Hepatic stellate cell (primary cell): ENCODE measurements at regions not wholly inside any gene's neighbourhood (a gene's known extent, or its start where the extent isn't known, plus 50 kb on each side); places are given as distances from the start of the nearest gene placed in this dataset.
"Not testable (repeated sequence)": the region's sequence is repeated elsewhere in the genome, so short reads cannot be mapped to it uniquely, and the experiment has no call there.

Source experiments
- DNase-seq: peaks from one replicate; pipeline ENCODE4 v3.0.0; 2011; ENCODE audit warnings: low spot score

DNA sequence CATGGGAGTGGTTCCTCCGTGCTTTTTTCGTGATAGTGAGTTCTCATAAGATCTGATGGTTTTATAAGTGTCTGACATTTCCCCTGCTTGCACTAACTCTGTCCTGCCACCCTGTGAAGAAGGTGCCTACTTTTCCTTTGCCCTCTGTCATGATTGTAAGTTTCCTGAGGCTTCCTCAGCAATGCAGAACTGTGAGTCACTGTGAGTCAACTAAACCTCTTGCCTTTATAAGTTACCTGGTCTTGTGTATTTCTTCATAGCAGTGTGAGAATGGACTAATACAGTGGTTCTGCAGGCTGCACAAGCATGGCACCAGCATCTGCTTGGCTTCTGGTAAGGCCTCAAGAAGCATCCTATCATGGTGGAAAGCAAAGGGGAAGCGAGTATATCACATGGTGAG, 1144.6 kb downstream of the SORCS3 start:
- DNase-seq: no peak

DNA sequence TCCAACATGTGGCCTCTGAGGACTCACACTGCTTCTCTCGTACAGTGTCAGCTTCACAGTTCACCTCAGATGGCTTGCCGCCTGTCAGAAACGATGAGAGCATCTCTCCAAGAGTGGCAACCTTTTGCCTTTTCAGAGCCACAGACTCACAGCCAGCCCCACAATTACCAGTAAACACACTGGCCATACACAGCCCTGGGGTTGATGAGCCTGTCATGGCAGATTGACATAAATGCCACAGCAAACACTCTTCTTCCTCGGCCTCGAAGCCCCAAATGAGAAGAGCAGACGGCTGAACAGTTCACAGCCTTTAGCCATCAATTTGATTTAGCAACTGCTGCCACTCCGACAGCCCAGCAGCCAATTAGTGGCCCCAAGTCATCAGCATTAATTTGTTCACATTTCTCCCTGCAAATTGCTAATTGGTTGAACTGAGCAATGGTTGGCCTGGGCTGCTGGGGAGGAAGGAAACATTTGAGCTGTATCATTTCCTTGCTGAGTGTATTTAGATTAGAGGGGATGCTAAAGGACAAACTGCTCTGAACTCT, 1142.9 kb downstream of the SORCS3 start:
- DNase-seq: no peak

DNA sequence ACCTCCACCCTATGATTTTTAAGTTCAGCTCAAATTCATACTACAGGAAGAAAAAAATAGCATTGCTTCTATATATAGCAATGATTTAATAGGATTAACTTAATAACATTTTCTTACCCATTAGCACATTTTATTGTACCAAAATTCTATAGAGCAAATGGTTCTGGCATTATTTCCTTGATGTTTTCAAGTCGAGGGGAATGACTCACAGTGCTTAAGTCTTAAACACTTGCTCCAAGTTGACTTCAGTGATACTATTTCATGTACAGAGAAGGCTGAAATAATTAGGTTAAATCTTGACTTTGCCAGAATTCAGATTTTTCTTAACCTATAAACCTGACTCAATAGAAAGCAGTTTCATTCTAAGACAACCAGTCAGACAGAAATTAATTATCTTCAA, 1133.8 kb downstream of the SORCS3 start:
- no peak for DNase-seq

DNA sequence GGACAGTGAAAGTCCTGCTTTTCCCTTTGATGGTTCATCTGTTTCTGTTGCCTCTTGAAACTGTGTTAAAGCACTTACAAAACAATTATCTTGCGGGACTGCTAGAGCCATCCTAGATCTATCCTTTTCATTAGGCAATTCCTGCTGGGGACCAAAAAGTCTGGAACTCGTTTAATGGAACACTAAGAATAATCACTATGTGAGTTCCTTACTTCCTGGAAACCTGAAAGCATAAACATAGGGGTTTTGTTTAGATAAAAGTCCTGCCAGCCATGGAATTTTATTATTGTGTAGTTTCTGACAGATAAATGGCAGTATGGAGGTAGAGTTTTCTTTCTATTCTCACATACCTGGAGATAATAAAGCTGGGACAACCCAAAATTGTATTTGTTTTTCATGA, 1133.3 kb downstream of the SORCS3 start:
- DNase-seq: no peak

DNA sequence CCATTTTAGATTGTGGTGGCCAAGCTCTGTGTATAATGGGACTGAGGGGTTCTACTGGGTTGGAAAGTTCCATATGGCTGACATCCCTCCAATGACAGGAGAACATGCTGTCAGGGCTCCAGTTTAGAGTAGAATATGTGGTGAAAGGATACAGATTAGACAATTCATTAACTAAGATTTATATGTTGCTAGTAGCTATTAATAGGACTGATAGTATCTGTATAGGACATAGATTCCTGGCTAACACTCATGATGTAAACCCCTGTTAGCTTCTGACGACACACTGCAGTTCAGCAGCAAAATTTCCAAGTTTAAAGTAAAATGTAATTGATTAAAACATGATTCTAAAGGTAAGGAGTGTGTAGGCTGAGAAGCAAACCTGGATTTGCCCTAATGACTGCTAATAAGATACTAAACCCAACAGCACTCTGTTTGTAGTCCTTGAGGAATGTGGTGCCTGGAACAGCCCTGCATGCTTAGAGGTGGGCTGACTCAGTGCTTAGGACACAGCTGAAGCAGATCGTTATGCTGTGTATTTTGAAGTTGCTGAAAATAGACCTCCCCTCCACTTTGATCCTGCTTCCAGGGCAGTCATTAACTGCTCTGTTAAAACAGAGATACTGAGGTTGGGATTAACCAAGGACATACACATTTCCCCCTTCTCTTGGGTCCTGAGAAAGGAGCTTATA, 1129.6 kb downstream of the SORCS3 start:
- no peak for DNase-seq

DNA sequence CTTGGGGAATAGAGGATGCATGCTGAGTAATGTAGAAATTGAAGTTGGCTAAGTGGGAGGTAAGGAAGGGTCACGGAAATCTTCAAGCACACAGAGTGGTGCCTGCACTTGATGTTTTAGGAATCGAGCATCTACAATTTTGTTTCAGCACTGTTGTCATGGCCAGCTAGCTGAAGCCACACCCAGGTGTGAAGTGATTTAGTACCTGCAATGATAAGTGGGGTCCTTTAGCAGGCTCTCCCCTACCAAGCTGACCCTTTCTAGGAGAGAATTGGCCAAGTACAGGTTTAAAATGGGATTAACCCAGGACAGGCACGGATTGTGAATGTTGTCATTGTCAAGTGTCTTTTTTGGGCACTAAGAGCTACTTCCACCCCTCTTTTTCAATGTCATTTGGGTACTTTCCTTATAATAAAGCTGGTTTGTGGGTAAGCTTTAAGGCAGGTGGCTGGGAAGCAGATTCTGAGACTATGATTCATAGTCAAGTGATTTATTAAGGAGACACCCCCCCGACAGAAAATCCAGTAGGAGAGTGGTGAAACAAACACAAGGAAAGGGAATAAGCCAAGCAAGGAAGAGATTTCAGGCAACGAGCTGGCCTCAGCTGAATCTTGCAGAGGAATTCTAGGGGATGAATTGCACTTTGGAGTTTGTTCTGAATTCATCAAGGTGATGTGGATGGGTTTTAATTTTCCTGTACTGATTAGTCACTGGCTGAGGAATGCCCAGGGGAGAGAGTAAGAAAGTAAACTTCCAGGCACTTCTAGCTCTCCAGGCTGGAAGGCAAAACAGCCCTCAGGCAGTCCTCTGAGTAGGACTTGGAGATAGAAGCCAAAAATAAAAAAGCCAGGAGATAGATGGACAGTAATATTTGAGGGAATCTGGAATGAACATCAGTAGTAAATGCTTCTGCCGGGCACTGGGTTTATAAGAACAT, 1128.4 kb downstream of the SORCS3 start:
- DNase-seq: no peak

DNA sequence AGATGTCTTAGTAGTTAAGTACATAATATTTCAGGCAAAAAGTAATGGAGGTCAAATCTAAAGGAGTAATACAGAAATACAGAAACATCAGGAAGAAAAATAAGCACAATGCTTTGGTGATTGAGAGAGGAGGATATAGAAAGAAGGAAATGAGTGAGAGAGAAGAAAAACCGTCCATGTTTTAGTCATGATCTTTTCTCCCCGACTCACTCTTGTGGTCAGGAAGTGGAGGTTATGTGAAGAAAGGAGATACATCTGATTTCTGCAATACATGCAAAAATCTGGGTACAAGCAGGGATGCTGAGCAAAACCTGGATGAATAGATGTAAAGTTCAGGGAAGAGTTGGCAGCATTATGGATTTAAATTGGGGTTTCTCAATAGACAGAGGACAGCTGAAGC, 1122.5 kb downstream of the SORCS3 start:
- DNase-seq: no peak

DNA sequence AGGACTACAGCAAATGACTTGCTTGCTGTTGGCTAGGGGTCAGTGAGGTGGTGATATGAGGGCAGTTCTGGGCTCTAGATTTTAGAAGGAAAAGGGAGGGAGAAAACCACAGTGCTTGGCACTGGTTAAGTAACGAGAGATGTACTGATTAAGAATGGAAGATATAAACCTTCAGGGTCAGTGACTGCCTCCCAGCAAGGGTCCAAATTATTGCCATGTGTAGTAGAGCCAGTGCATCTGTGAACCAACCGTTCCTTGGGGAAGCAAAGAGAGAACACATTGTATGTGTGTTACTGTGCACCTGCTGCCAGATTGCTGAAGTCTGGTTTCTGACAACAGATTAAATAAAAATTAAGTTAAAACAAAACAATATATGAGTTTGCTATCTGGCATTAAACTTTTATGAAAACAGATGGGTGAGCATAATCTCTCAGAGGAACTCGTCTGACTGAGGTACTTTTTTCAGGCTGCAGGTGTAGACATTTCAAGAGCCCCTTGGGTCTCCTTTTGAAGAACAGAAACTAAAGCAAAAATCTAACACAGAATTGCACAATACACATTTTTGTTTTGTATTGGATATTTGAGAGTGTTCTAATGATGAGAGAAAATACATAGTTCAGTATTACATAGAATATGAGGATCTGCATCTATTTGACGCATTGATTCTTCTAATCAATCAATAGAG, 1120.6 kb downstream of the SORCS3 start:
- DNase-seq: no peak

DNA sequence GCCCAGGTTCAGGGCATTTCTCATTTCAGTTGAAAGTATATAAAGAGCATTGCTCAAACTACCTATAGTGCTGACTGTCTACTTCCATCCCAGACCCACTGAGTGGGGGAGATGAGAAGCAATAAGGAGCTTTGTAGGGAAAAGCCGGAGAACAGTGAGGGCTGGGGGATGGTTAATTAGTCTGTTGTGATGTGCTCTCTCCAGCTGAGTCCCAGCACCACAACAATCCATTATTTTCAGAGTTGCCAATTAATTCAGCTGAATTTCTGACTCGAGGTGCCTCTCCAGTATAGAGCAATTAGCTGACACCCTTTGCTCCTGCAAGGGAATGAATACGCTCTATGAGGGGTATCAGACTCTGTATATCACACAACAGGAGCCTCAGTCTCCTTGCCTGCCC, 1118.6 kb downstream of the SORCS3 start:
- DNase-seq: no peak

DNA sequence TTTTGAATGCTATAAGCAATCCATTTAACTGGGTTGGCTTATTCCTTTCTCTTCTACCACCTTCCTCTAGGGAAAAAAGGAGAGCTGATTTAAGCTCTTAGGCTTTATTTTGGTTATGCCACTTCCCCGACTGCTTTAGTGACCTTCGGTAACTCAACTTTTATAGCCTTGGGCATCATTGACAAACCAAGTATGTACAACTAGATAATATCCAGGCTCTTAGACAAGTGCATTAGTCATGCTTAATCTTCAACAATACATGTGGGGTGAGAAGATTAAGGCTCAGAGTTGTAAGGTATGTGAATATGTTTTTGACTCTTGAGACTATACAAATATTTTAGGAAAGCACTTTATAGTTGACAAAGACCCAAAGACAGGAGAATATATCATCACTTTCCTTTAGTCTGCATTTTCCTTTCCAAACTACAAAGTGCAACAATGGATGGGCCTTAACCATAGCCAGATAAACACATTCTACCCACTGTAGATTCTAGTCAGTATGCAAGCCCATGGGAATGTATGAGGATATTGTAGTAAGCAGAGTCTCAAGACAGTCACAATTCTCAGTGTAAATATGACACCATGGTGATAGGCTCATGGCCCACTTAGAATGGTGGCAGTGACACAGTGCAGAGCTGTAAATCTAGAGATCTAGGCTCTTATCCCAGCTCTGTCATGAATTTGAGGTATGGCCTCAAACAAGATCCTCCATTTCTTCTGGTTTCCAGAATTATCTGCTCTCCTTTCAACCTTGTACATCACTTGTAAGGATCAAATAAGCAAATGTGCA, 1117.3 kb downstream of the SORCS3 start:
- no peak for DNase-seq

DNA sequence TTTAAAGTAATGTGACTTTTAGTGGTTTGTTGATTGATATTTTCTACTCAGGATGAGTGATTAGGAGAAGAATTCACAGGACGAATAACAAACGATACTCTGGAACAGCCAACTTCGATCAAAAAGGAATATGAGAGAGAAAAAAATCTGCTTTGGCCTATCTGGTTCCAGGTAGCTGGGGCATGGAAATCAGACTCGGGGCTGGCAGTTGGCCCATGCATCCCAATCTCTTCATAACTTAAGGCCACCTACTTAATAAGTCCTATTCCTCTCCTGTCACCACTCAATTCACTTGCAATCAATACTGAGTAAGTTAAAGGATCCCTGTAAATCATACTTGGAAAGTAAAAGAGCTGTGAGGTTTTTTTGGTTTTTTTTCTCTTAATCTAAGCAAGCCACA, 1116.2 kb downstream of the SORCS3 start:
- DNase-seq: no peak

DNA sequence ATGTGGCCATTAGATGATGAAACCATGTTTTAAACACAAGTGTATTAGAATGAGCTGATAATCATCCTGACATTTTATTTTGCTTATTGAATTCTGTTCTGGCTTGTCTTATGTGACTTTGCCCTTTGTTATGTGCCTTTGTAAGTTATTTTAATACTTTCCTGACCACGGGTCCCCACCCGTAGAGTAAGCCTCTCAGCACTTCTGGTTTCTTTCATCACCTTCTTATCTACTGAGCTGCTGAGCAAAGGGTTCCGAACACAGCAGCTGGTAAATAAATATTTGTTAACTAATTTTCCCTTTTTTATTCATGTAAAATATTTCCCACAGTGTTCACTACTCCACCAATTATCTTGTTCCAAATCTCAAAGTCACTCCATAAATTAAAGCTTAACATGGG, 1115.3 kb downstream of the SORCS3 start:
- DNase-seq: no peak

DNA sequence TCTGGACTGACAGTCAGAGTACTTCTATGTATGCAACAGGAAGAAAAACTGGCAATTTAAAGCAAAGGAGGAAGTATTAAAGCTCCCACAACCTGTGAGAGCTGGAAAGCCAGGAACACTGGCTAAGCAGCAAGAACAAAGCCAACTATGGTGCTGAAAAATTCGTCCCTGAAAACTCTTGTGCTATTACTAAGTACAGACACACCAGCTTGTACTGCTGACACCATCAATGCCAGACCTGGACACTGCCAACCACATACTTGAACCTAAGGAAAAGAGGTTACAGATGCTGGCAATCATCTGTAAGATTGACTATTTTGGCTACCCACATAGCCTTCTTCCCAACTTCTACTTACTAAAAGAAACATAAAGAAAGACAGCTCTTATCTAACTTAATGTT, 1110.6 kb downstream of the SORCS3 start:
- no peak for DNase-seq

DNA sequence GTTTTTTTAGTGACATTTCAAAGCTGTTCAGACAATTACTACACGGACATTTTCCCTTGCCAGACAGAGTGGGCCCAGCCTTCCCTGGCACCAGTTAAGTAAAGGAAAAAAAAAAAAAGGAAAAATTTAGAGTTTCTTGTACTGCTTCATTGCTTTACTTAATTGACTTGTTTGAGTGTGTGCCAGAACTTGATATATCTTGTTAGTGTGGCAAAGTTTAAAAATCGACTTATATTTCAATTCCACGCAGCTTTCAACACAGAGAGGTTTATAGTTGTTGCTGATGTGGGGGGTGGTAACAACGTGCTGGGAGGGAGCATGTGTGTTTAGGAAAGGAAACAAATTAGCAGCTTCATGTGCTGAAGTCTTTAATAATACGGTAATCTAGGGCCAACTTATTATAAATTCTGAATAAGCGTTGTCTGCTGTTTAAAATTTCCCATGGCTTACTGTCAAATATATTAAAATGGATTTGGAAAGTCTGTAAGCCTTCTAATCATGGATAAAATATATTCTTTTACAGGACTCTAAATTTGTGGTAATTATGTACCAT, 1104.6 kb downstream of the SORCS3 start:
- DNase-seq: no peak

DNA sequence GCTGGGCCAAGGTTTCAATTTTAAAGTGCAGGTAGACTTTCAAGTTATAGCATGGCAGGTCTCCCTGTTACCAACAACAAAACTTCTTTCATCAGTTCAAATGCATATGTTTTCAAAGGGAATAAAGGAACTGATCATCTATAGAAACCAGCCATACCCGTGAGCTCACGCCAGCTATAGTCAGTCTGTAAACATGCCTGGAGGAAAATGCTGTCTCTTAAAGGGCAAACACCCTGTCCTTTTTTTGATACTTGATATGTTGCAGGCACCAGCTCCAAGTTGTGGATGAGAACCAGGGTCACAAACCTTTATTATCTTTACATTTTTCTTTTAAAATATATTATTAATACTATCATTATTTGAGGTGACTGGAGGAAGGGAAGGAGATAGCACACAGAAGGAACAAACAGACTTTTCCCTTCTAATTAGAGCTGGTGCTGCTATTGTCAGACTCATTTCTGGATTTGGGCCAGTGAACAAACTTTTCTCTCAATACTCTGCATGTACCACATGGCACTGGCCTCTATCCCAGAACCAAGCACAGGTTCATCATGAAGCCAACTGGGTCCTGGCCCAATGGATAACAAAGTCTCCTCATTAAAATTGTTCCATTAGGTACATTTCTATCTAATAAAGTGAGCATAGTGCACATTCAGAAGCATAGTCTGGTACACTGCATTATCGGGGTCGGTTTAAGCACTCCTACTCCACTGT, 1102.4 kb downstream of the SORCS3 start:
- DNase-seq: no peak

DNA sequence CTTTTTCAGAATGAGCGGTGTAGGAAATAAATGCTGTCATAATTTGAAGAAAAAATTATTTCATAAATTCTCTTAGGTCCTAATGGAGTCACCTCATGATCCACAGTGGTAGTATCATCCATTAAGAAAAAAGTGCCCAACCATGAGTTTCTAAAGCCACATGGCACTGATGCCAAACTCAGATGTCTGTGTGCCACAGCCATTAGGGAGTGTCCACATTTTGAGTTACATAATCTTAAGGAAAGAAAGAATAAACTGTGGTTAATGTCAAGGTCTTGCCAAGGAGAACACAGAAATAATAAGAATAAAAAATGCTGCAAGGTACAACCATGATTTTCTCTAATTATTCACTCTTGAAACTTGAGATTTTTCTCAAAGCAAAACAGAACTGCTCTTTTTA, 1101.8 kb downstream of the SORCS3 start:
- DNase-seq: no peak

DNA sequence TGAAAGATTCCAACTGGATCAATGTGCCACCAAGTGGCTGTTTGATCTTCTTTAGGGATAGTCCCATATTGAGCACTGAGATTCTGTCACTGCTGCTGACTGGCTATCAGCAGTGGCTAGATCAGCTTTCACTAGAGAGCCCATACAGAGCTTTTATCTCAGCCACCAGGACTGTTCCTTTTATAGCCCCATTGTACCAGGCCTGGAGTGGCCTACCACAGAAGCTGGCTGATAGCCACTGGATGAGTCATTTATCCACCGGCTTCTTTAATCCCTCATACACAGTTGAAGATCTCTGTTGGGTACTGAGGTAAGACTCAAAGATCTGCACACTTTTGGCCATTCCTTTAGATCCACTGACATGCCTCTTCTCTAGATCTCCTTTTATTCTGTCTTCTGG, 1101.1 kb downstream of the SORCS3 start:
- DNase-seq: no peak

DNA sequence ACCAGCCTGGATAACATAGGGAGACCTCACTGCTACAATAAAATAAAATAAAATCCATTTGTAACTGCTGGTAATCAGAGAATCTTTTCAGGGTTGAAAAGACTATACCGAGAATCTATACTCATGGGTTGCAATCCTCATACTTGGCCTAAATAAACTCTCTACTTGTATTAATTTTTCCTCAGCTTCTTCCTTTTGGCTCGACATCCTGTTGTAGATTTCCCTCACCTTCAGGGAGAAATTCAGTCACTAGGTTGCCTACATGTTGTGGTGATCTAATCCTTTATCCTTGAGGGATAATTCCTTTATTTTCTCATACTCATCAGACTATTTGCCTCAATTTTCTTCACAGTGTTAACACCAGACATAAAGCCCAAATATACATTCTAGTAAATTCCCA, 1093.4 kb downstream of the SORCS3 start:
- DNase-seq: no peak

DNA sequence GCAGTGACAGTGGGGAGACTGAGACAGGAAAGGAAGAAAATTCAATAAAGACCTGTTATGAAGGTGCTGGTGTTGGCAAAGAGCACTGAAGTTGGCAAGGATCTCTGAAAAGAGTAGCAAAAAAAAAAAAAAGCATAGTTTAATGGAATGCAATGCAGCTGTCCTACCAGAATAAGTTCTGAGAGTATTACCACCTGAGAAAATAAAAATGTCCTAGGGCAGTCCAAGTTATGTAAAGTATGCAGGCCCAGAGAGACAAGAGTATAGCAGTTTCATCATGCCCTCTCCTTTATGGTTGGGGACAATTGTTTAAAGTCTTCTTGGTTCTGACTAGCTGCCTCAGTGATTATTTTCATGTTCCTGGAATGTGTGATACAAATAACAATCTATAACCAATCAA, 1092.8 kb downstream of the SORCS3 start:
- no peak for DNase-seq

DNA sequence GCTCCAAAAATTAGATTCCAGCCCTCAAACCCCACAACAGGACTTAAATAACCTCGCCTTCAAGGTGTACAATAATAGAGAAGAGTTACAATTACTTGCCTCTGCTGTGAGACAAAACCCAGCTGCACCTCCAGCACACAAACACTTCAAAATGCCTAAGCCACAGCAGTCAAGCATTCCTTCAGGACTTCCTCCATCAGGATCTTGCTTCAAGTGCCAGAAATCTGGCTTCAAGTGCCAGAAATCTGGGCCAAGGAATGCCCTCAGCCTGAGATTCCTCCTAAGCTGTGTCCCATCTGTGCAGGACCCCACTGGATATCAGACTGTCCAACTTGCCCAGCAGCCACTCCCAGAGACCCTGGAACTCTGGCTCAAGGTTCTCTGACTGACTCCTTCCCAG, 1088.3 kb downstream of the SORCS3 start:
- no peak for DNase-seq

DNA sequence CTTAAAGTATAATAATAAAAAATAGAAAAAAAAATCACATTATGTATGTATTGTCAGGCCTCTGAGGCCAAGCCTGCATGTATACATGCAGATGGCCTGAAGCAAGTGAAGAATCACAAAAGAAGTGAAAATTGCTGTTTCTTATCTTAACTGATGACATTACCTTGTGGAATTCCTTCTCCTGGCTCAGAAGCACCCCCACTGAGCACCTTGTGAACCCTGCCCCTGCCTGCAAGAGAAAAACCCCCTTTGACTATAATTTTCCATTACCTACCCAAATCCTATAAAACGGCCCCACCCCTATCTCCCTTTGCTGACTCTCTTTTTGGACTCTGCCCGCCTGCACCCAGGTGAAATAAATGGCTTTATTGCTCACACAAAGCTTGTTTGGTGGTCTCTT, 1086.5 kb downstream of the SORCS3 start:
- DNase-seq: not testable (repeated sequence)
